Astrocyte of the spinal cord (primary cell): ENCODE measurements at regions not wholly inside any gene's neighbourhood (a gene's known extent, or its start where the extent isn't known, plus 50 kb on each side); places are given as distances from the start of the nearest gene placed in this dataset.

Experiments used
- DNase-seq: peaks from one replicate; pipeline ENCODE4 v3.0.0; 2011; ENCODE audit warnings: low read depth, low spot score
- H3K4me3 ChIP-seq: 2 replicates; pipeline ENCODE4 v1.5.1; 2011; ENCODE audit warnings: low read depth, mild to moderate bottlenecking, low read length, moderate library complexity
- CTCF ChIP-seq: IDR thresholded peaks from 2 replicates; pipeline ENCODE4 v1.5.1; 2012; ENCODE audit warnings: low read depth, mild to moderate bottlenecking, low read length, inconsistent platforms
- in situ Hi-C: cut with HindIII; loops from 2 replicates; pipeline ENCODE4 v1.10.0; 2017; ENCODE audit warnings: low sequenced_read_pairs

- in situ Hi-C loops = no loop called here
Measured at GRCh38 chr21:20730441-20730840, 267.8 kb upstream of the NCAM2 start.

GRCh38 chr21:20735257-20735656 lies 263.0 kb upstream of the NCAM2 start:
- TF ChIP-seq CTCF = no peak
- H3K4me3 ChIP-seq = no peak overlapping the region
- in situ Hi-C loops = no loop called here
- no peak for DNase-seq

More at GRCh38 chr21:20730441-20730840, 267.8 kb upstream of the NCAM2 start:
- DNase-seq = peak; percentile 3
- no peak overlapping the region for H3K4me3 ChIP-seq
- TF ChIP-seq CTCF = no peak

- TF ChIP-seq CTCF = no peak
- no peak for DNase-seq
- in situ Hi-C loops = no loop called here
- no peak overlapping the region for H3K4me3 ChIP-seq
Measured at GRCh38 chr21:20737227-20737913, 260.8 kb upstream of the NCAM2 start.

GRCh38 chr21:20739421-20739820 lies 258.8 kb upstream of the NCAM2 start:
- TF ChIP-seq CTCF = no peak
- no peak for DNase-seq
- in situ Hi-C loops = no loop called here
- no peak overlapping the region for H3K4me3 ChIP-seq

GRCh38 chr21:20741445-20741844 lies 256.8 kb upstream of the NCAM2 start:
- no peak overlapping the region for H3K4me3 ChIP-seq
- TF ChIP-seq CTCF = no peak
- in situ Hi-C loops = no loop called here
- DNase-seq = no peak

GRCh38 chr21:20760221-20760620 lies 238.0 kb upstream of the NCAM2 start:
- no peak overlapping the region for H3K4me3 ChIP-seq
- TF ChIP-seq CTCF = no peak
- no peak for DNase-seq
- in situ Hi-C loops = no loop called here

GRCh38 chr21:20774737-20775136 lies 223.5 kb upstream of the NCAM2 start:
- in situ Hi-C loops = no loop called here
- DNase-seq = no peak
- TF ChIP-seq CTCF = no peak
- H3K4me3 ChIP-seq = no peak overlapping the region
